ENCODE measurements at regions not wholly inside any gene's neighbourhood (a gene's known extent, or its start where the extent isn't known, plus 50 kb on each side); places are given as distances from the start of the nearest gene placed in this dataset.

- no peak for TF ChIP-seq SIN3A (conservative IDR thresholded peaks at IDR 0.05 in 1 of 2, IDR thresholded peaks at IDR 0.05 in 1 of 2; ENCODE audit: low read depth in 1 of 2, low read length in 2 of 2)
- no peak for TF ChIP-seq ASH2L (IDR thresholded peaks at IDR 0.05; ENCODE audit: low read length)
Measured at GRCh38 chr7:51918581-51918980, 602.0 kb upstream of the COBL start (continued).

Measured in H1 (cell line).